H1 (cell line): ENCODE measurements at regions not wholly inside any gene's neighbourhood (a gene's known extent, or its start where the extent isn't known, plus 50 kb on each side); places are given as distances from the start of the nearest gene placed in this dataset.

ENCODE experiments used
- CHD2 ChIP-seq: IDR thresholded peaks from 2 replicates; pipeline ENCODE4 v1.6.1; 2012; ENCODE audit warnings: low read length, improper control_type of control experiment
- MAX ChIP-seq: IDR thresholded peaks from 2 replicates; pipeline ENCODE4 v1.6.1; 2012; ENCODE audit warnings: inconsistent platforms
- POLR2A ChIP-seq, 2 experiments: IDR thresholded peaks; 1 replicate in 1 of 2; 2 replicates in 1 of 2; pipeline ENCODE4 v1.6.1; 2011; ENCODE audit warnings: low read depth in 2 of 2, low read length in 2 of 2, mild to moderate bottlenecking in 2 of 2; ENCODE audit errors: control extremely low read depth in 1 of 2
- SIN3A ChIP-seq, 2 experiments: IDR thresholded peaks in 1 of 2; conservative IDR thresholded peaks in 1 of 2; 2 replicates each; pipeline ENCODE4 v1.6.1; 2011 to 2012; ENCODE audit warnings: low read length in 2 of 2, improper control_type of control experiment in 1 of 2, low read depth in 1 of 2, mild to moderate bottlenecking in 1 of 2
- TAF7 ChIP-seq: optimal IDR thresholded peaks from 2 replicates; pipeline ENCODE3; 2011; ENCODE audit warnings: low read depth, mild to moderate bottlenecking, inconsistent platforms, low read length, moderate library complexity, borderline replicate concordance
- TF ChIP-seq, protein P1 (sequence below), 3 experiments: IDR thresholded peaks; 1 replicate in 2 of 3; 2 replicates in 1 of 3; pipeline versions ENCODE4 v1.5.1 to v1.6.1; 2011; ENCODE audit warnings: low read length in 3 of 3, mild to moderate bottlenecking in 3 of 3, inconsistent platforms in 2 of 3, low read depth in 1 of 3, moderate library complexity in 1 of 3; ENCODE audit not compliant: insufficient read depth in 1 of 3; ENCODE audit errors: control extremely low read depth in 1 of 3

- TF ChIP-seq MAX, result no peak
- no peak for TF ChIP-seq CHD2
- TF ChIP-seq, protein P1, sequence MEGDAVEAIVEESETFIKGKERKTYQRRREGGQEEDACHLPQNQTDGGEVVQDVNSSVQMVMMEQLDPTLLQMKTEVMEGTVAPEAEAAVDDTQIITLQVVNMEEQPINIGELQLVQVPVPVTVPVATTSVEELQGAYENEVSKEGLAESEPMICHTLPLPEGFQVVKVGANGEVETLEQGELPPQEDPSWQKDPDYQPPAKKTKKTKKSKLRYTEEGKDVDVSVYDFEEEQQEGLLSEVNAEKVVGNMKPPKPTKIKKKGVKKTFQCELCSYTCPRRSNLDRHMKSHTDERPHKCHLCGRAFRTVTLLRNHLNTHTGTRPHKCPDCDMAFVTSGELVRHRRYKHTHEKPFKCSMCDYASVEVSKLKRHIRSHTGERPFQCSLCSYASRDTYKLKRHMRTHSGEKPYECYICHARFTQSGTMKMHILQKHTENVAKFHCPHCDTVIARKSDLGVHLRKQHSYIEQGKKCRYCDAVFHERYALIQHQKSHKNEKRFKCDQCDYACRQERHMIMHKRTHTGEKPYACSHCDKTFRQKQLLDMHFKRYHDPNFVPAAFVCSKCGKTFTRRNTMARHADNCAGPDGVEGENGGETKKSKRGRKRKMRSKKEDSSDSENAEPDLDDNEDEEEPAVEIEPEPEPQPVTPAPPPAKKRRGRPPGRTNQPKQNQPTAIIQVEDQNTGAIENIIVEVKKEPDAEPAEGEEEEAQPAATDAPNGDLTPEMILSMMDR (IDR thresholded peaks at IDR 0.05; ENCODE audit: control extremely low read depth in 1 of 3, insufficient read depth in 1 of 3, low read depth in 1 of 3, low read length in 3 of 3), result no peak
- no peak for TF ChIP-seq TAF7
- no peak for TF ChIP-seq POLR2A (IDR thresholded peaks at IDR 0.05; ENCODE audit: control extremely low read depth in 1 of 2, low read depth in 2 of 2, low read length in 2 of 2)
- TF ChIP-seq SIN3A (conservative IDR thresholded peaks at IDR 0.05 in 1 of 2, IDR thresholded peaks at IDR 0.05 in 1 of 2; ENCODE audit: low read depth in 1 of 2, low read length in 2 of 2), result no peak
These were observed 121.5 kb upstream of the RAG2 start for GRCh38 chr11:36719358-36720107.
